Activated naive CD4-positive, alpha-beta T cell treated with anti-CD3 and anti-CD28 coated beads, Interleukin-2, amount 50 U/mL, for 72 hours (primary cell): ENCODE measurements at regions not wholly inside any gene's neighbourhood (a gene's known extent, or its start where the extent isn't known, plus 50 kb on each side); places are given as distances from the start of the nearest gene placed in this dataset.

Experiments used
- ATAC-seq, 2 donors: fragments of 150-1000 bp; cut with Tn5 transposase; 2 replicates each; pipeline ENCODE4 v1.10.0; 2021; ENCODE audit warnings: mild to moderate bottlenecking in 2 of 2, moderate library complexity in 2 of 2
- DNase-seq, 2 donors: peaks; one replicate each; pipeline ENCODE4 v3.0.0; 2021 to 2022; ENCODE audit warnings: low spot score in 2 of 2
- H3K27ac Mint-ChIP-seq, 2 donors: one replicate each; pipeline ENCODE4 v1.8.0; 2022; ENCODE audit warnings: mild to moderate bottlenecking in 2 of 2, mixed read lengths in 2 of 2
- H3K36me3 Mint-ChIP-seq, 2 donors: one replicate each; pipeline ENCODE4 v1.8.0; 2022; ENCODE audit warnings: mixed read lengths in 2 of 2
- H3K9me3 Mint-ChIP-seq, 2 donors: one replicate each; pipeline ENCODE4 v1.8.0; 2022; ENCODE audit warnings: mixed read lengths in 2 of 2

- no peak for ATAC-seq
- DNase-seq = no peak
- no peaks in the 10 kb centered on the region for H3K9me3 Mint-ChIP-seq
- H3K27ac Mint-ChIP-seq = no peak overlapping the region
- H3K36me3 Mint-ChIP-seq = no peaks in the 10 kb centered on the region
Observed at GRCh38 chr3:159917141-159917540, 71.5 kb upstream of the IL12A start.

GRCh38 chr3:159919873-159920272, 68.8 kb upstream of the IL12A start:
- no peaks in the 10 kb centered on the region for H3K9me3 Mint-ChIP-seq
- no peaks in the 10 kb centered on the region for H3K36me3 Mint-ChIP-seq
- ATAC-seq (no peak), DNase-seq (no peak)
- no peak overlapping the region for H3K27ac Mint-ChIP-seq

- no peaks in the 10 kb centered on the region for H3K36me3 Mint-ChIP-seq
- H3K27ac Mint-ChIP-seq = no peak overlapping the region
- DNase-seq = no peak
- no peaks in the 10 kb centered on the region for H3K9me3 Mint-ChIP-seq
- ATAC-seq = no peak
Observed at GRCh38 chr3:159922193-159922840, 66.3 kb upstream of the IL12A start.

GRCh38 chr3:159922861-159923312, 65.7 kb upstream of the IL12A start:
- Mint-ChIP-seq H3K36me3 (no peaks in the 10 kb centered on the region), H3K9me3 (no peaks in the 10 kb centered on the region)
- no peak for ATAC-seq

GRCh38 chr3:159923336-159923735, 65.3 kb upstream of the IL12A start:
- Mint-ChIP-seq H3K36me3 (no peaks in the 10 kb centered on the region), H3K9me3 (no peaks in the 10 kb centered on the region), H3K27ac (no peak overlapping the region)
- DNase-seq (no peak), ATAC-seq (no peak)

More at GRCh38 chr3:159922861-159923312, 65.7 kb upstream of the IL12A start:
- DNase-seq = no peak
- no peak overlapping the region for H3K27ac Mint-ChIP-seq

GRCh38 chr3:159923956-159924355, 64.7 kb upstream of the IL12A start:
- Mint-ChIP-seq H3K9me3 (no peaks in the 10 kb centered on the region), H3K27ac (no peak overlapping the region), H3K36me3 (no peaks in the 10 kb centered on the region)
- ATAC-seq (no peak), DNase-seq (no peak)

GRCh38 chr3:159924411-159924810, 64.2 kb upstream of the IL12A start:
- ATAC-seq = no peak
- H3K36me3 Mint-ChIP-seq = no peaks in the 10 kb centered on the region
- DNase-seq = no peak
- H3K27ac Mint-ChIP-seq = no peak overlapping the region
- no peaks in the 10 kb centered on the region for H3K9me3 Mint-ChIP-seq

GRCh38 chr3:159925248-159925647, 63.4 kb upstream of the IL12A start:
- ATAC-seq (no peak), DNase-seq (no peak)
- H3K9me3 Mint-ChIP-seq = no peaks in the 10 kb centered on the region
- no peaks in the 10 kb centered on the region for H3K36me3 Mint-ChIP-seq
- no peak overlapping the region for H3K27ac Mint-ChIP-seq

GRCh38 chr3:159926573-159926972, 62.1 kb upstream of the IL12A start:
- Mint-ChIP-seq H3K27ac (no peak overlapping the region), H3K9me3 (peaks cover 0 to 5% of the 10 kb centered on the region in 2 donors), H3K36me3 (no peaks in the 10 kb centered on the region)
- no peak for DNase-seq
- no peak for ATAC-seq

- Mint-ChIP-seq H3K36me3 (peaks cover 1 to 2% of the 10 kb centered on the region in 2 donors), H3K9me3 (peaks cover 2 to 5% of the 10 kb centered on the region in 2 donors), H3K27ac (peak overlapping the region in 1 of 2 donors; percentile 37)
- DNase-seq = no peak
- no peak for ATAC-seq
Observed at GRCh38 chr3:159928071-159928491, 60.6 kb upstream of the IL12A start.

- Mint-ChIP-seq H3K9me3 (peaks cover 5 to 8% of the 10 kb centered on the region in 2 donors), H3K36me3 (peaks cover 7 to 8% of the 10 kb centered on the region in 2 donors), H3K27ac (peak overlapping the region in 1 of 2 donors; percentile 37)
- no peak for ATAC-seq
- no peak for DNase-seq
Observed at GRCh38 chr3:159928666-159929065, 60.0 kb upstream of the IL12A start.

GRCh38 chr3:159929171-159930141, 59.2 kb upstream of the IL12A start:
- no peak overlapping the region for H3K27ac Mint-ChIP-seq
- H3K9me3 Mint-ChIP-seq = peaks cover 6 to 13% of the 10 kb centered on the region in 2 donors
- ATAC-seq (peak; percentile 57 to 63), DNase-seq (no peak)
- peaks cover 15 to 16% of the 10 kb centered on the region in 2 donors for H3K36me3 Mint-ChIP-seq

- ATAC-seq (no peak), DNase-seq (no peak)
- H3K36me3 Mint-ChIP-seq = peaks cover 23 to 24% of the 10 kb centered on the region in 2 donors
- peaks cover 13 to 22% of the 10 kb centered on the region in 2 donors for H3K9me3 Mint-ChIP-seq
- no peak overlapping the region for H3K27ac Mint-ChIP-seq
Observed at GRCh38 chr3:159934216-159934615, 54.4 kb upstream of the IL12A start.

- peaks cover 9 to 22% of the 10 kb centered on the region in 2 donors for H3K9me3 Mint-ChIP-seq
- no peak for ATAC-seq
Observed at GRCh38 chr3:159936541-159936940, 52.1 kb upstream of the IL12A start.

GRCh38 chr3:159937561-159938166, 51.0 kb upstream of the IL12A start:
- DNase-seq (no peak), ATAC-seq (no peak)
- peaks cover 9 to 22% of the 10 kb centered on the region in 2 donors for H3K9me3 Mint-ChIP-seq
- H3K36me3 Mint-ChIP-seq = peaks cover 23 to 24% of the 10 kb centered on the region in 2 donors
- no peak overlapping the region for H3K27ac Mint-ChIP-seq

More at GRCh38 chr3:159936541-159936940, 52.1 kb upstream of the IL12A start:
- peaks cover 23 to 24% of the 10 kb centered on the region in 2 donors for H3K36me3 Mint-ChIP-seq
- no peak for DNase-seq
- no peak overlapping the region for H3K27ac Mint-ChIP-seq

- DNase-seq = no peak
- peaks cover 9 to 15% of the 10 kb centered on the region in 2 donors for H3K9me3 Mint-ChIP-seq
- H3K27ac Mint-ChIP-seq = no peak overlapping the region
- no peak for ATAC-seq
- H3K36me3 Mint-ChIP-seq = peaks cover 15% of the 10 kb centered on the region in 2 donors
Observed at GRCh38 chr3:159938714-159939113, 49.9 kb upstream of the IL12A start.
